Heart left ventricle (tissue), 13 donors: ENCODE measurements at regions not wholly inside any gene's neighbourhood (a gene's known extent, or its start where the extent isn't known, plus 50 kb on each side); places are given as distances from the start of the nearest gene placed in this dataset.

ENCODE experiments used
- CTCF ChIP-seq, 12 donors: fragments of 200-600 bp; sonication (generic) in 4 of 12; IDR thresholded peaks; one replicate each; pipeline versions ENCODE4 v1.5.0 to v1.8.0; 2018 to 2022; ENCODE audit warnings: antibody characterized with exemption in 12 of 12, mild to moderate bottlenecking in 5 of 12
- POLR2A ChIP-seq, 2 donors: fragments of 450-650 bp; IDR thresholded peaks; one replicate each; pipeline ENCODE4 v1.6.1; 2017; ENCODE audit warnings: antibody characterized with exemption in 2 of 2, mild to moderate bottlenecking in 2 of 2, moderate library complexity in 2 of 2
- donor health status: ischemic (EF 13 %, LVEDD 7.1; RV severe dilation, severe dysfunction).
- donor health status: DM: no; HTN: yes; CAD: no.
- donor health status: DM: no; HTN: no; CAD: no.
- donor health status: ischemic (EF 25% LVEDD 6.9; RV normal size, moderate dysfunction).
- donor health status: ischemic (EF 25% LVEDD 5.7; RV mildly dilated, moderate dysfunction).
- donor health status: ischemic (EF 35%, LVEDD 5.7; RV mildly dilated, moderate dysfunction).
- donor health status: nonischemic (EF 11% LVEDD 7.7; RV severe dilation, severe dysfunction).
- donor health status: DM: yes; HTN: yes; CAD: no.
- donor health status: PGD.
- donor health status: ischemic (EF 29% LVEDD 5.4; RV normal size, mild dysfunction).
- donor health status: nonischemic (EF 23%, LVEDD 6.1; RV moderate dilation, normal function).

GRCh38 chr4:112708772-112709171 is 71.8 kb downstream of the LARP7 start:
- no peak for TF ChIP-seq CTCF (IDR thresholded peaks at IDR 0.05)
- no peak for TF ChIP-seq POLR2A (IDR thresholded peaks at IDR 0.05)
